GM19397 (cell line): ENCODE measurements at regions not wholly inside any gene's neighbourhood (a gene's known extent, or its start where the extent isn't known, plus 50 kb on each side); places are given as distances from the start of the nearest gene placed in this dataset.

Source experiments
- ATAC-seq: cut with Tn5 transposase; IDR thresholded peaks from one replicate; pipeline ENCODE4 v1.9.1; 2021; ENCODE audit warnings: mild to moderate bottlenecking, moderate library complexity; ENCODE audit not compliant: unreplicated experiment

GRCh38 chr16:51924744-51925143 lies 622.2 kb downstream of the TOX3 start:
- ATAC-seq: no peak

DNA sequence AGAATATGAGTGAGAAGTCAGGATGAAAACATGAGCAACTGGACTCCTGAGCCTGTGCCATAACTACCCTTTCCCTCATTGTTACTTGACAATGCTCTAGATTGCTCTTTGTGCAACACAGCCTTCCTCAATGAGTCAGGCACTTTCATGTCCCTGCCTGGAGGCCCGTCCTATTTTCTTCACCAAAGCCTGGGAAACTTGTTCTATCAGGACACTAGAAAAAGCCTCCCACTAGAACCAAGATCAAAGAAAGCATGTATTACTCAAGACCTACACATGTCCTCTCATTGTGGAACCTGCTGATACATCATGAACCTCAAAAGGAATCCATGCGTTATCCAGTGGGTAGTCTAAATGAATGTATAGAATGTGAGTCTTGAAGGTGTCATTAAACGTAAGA lies 624.5 kb downstream of the TOX3 start:
- no peak for ATAC-seq

DNA sequence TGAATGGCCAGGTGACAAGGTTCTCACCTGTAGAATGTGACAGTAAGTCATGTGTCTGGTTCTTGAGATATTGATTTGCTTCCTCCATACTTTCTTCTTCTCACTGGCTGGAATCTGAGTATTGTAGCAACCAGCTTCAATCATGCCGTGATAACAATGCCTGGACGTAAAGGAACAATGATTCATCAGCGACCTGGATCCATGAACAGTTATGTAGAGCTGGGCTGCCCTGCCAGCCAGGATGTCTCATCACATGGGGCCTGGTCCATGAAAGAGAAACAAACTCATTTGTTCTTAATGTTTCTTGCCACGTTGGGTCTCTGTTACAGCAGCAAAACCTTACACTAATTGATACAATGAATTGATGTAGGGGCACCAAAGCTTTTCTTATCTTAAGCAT lies 627.2 kb downstream of the TOX3 start:
- ATAC-seq: no peak

- no peak for ATAC-seq
Measured at GRCh38 chr16:51916814-51917213, 630.1 kb downstream of the TOX3 start.

GRCh38 chr16:51916231-51916630 lies 630.7 kb downstream of the TOX3 start:
- no peak for ATAC-seq

- ATAC-seq: no peak
Measured at GRCh38 chr16:51907680-51908079, 639.3 kb downstream of the TOX3 start.

- no peak for ATAC-seq
Measured at GRCh38 chr16:51900221-51900780, 646.6 kb downstream of the TOX3 start.

GRCh38 chr16:51898872-51899271 lies 648.1 kb downstream of the TOX3 start:
- ATAC-seq: no peak

DNA sequence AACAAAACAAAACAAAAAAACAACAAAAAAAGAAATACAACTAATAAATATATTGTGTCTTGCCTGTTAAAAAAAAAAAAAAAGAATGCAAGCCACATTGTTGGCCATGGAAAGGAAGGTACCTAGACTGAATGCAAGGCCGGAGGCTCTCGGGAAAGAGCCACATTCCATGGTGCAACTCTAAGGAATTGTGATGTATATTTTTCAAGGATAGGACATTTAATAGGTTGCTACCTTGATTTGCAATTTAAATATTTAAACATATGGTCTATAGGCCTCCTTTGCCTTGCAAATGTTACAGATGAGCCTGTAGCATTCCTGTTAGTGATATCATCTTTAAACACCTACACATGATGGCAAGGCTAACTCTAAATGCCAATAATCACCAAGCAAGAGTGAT lies 650.9 kb downstream of the TOX3 start:
- ATAC-seq: no peak

DNA sequence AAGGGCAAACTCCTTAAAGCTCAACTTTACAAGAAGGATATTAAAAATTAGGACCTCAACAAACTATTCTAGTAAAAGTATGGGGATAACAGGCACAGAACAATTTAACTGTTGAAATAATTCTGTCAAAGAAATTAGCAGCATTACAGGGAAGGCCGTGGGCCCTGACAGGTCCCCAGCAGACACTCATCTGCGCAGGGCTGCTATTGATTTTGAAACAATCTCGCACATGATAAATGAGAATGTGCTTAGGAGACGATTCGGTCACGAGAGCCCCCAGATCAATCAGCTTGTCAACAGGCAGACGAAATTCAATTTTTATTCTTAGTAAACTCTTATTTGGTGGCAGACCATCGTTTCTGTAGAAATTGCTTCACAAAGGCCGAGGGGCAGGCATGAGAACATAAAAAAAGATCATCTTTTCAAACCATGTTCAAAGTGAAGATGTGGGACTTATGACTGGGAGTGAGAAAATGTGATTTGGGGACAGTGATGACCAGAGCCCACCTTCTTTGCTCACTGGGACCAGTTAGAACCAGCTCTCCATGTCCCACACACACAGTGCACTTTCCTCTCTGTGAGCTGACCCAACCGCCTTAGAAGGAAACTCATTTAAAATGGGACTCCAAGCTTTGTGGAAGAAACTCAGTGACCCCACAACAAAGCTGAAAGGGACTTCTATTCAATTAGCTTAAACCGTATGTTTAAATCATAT lies 654.5 kb downstream of the TOX3 start:
- no peak for ATAC-seq

GRCh38 chr16:51888534-51888933 lies 658.4 kb downstream of the TOX3 start:
- no peak for ATAC-seq

- no peak for ATAC-seq
Measured at GRCh38 chr16:51888016-51888415, 658.9 kb downstream of the TOX3 start.

GRCh38 chr16:51886456-51886855 lies 660.5 kb downstream of the TOX3 start:
- no peak for ATAC-seq

GRCh38 chr16:51884773-51885172 lies 662.2 kb downstream of the TOX3 start:
- ATAC-seq: no peak

DNA sequence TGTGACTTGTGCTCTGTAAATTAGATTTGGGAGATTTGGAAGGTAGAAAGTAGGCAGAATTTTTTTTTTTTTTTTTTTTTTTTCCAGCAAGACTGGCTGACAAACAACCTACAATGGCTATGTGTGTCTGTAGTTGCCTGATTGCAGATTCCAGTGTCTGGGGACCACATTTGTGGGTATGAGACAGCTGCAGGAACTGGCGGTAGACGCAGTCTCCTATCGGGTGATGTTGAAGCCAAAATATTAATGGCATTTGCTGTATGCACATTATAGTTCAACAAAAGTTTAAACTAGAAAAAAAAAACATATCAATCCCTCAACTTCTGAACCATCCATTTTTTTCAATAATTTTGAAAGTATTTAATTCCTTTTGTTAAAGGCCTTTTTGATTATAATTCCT lies 665.2 kb downstream of the TOX3 start:
- no peak for ATAC-seq

GRCh38 chr16:51880776-51881175 lies 666.2 kb downstream of the TOX3 start:
- ATAC-seq: no peak

DNA sequence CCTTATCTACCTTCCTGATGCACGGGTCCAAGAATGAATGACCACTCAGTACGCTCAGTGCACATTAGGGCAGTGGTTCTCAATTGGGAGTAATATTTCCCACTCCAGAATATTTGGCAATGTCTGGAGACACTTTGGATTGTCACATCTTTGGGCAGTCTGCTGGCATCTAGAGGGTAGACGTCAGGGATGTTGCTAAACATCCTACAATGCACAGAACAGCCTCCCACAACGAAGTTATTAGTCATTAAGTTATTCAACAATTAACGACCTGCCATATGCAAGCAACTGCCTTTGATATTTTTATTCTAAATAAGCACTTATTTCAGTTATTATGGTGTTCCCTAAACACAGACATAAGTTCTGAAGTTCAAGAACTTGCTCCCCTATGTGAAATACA lies 669.3 kb downstream of the TOX3 start:
- no peak for ATAC-seq

DNA sequence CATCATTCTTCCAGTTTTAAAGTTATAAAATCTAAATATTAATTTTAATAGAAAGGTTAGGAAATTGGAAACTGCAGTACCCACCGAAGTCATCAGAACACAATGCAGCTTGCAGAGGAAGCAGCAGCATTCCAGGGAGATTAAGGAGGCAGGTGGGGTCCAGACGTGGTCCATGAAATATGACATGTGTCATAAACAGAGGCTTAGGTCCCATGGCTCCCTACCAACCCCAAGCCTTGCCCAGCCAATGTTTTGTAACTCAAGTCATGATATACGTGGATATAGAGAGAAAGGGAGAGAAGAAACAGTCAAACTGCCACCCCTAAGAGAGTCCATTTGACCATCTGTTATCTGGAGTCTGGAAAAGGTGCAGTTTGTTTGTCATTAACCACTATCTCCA lies 670.0 kb downstream of the TOX3 start:
- ATAC-seq: no peak

DNA sequence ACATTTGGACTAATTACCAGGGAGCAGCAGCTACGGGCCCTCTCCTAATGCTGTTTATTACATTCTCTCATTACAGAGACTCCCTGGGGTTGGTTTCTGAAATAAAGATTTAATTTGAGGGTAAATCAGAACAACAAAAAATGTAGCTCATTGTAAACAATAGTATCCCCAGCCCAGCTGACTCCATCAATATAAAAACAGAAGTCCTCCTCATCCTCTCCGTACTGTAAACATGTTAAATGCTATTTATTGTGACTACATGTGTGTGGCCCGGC lies 670.4 kb downstream of the TOX3 start:
- no peak for ATAC-seq

- ATAC-seq: no peak
Measured at GRCh38 chr16:51875834-51876600, 670.9 kb downstream of the TOX3 start.

GRCh38 chr16:51872524-51872923 lies 674.4 kb downstream of the TOX3 start:
- no peak for ATAC-seq

DNA sequence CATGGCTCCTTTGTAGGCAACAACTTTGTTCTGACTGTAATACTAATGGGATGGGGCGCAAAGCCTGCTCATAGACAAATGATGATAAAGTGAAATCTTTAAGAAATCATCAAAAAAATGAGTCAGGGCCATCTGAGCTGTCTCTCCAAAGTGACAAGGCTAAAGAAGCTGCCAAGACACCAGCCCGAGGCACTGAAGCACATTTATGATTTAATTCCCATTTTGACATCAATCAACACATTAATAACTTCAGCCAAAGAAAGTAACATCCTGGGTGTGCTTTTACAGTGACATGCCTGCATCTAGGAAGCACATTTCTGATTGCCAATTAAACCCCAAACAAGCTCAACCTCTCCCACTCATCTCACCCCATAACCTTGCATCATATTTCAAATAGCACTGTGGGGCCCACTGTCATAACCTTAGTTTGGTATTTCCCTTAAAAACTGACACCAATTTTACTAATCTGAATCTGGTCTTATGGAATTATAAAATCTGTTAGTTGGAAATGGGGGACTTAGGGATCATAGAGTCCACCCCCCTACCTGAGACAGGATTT lies 676.6 kb downstream of the TOX3 start:
- no peak for ATAC-seq
